ENCODE measurements at regions not wholly inside any gene's neighbourhood (a gene's known extent, or its start where the extent isn't known, plus 50 kb on each side); places are given as distances from the start of the nearest gene placed in this dataset.
"Not testable (repeated sequence)": the region's sequence is repeated elsewhere in the genome, so short reads cannot be mapped to it uniquely, and the experiment has no call there.

DNA sequence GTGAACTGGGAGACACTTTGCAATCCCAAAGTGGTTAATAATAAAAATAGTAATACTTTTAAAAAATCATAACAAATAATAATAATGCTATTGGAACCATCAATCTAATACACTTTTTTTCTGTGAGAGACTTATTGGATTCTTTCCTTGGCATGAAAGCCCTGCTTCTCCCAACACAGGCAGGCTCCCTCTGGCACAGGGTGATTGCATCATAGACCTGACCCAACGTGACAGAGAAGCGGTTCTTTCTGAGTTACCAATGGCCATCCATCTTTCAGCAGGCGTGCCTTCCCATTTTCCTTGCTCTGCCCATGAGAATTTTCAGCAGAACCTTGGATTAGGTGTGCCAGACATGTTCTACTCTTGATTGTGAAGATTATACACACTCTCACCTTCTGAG is 242.6 kb upstream of the PLGLB2 start:
- not testable (repeated sequence) for TF ChIP-seq POLR2A (IDR thresholded peaks at IDR 0.05)
- TF ChIP-seq, protein P1, sequence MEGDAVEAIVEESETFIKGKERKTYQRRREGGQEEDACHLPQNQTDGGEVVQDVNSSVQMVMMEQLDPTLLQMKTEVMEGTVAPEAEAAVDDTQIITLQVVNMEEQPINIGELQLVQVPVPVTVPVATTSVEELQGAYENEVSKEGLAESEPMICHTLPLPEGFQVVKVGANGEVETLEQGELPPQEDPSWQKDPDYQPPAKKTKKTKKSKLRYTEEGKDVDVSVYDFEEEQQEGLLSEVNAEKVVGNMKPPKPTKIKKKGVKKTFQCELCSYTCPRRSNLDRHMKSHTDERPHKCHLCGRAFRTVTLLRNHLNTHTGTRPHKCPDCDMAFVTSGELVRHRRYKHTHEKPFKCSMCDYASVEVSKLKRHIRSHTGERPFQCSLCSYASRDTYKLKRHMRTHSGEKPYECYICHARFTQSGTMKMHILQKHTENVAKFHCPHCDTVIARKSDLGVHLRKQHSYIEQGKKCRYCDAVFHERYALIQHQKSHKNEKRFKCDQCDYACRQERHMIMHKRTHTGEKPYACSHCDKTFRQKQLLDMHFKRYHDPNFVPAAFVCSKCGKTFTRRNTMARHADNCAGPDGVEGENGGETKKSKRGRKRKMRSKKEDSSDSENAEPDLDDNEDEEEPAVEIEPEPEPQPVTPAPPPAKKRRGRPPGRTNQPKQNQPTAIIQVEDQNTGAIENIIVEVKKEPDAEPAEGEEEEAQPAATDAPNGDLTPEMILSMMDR (IDR thresholded peaks at IDR 0.05): not testable (repeated sequence)

All from right lobe of liver (tissue), 4 donors.